ENCODE measurements at regions not wholly inside any gene's neighbourhood (a gene's known extent, or its start where the extent isn't known, plus 50 kb on each side); places are given as distances from the start of the nearest gene placed in this dataset.

- 90 to 95% (median 95%) methylated on average over 3 of the region's 3 CpGs for WGBS, 3 donors
- no peak overlapping the region for H3K27ac ChIP-seq (ENCODE audit: low read depth, low read length)
Measured at GRCh38 chr10:91150631-91151030, 69.8 kb upstream of the PCGF5 start.

GRCh38 chr10:91153508-91153907 is 67.0 kb upstream of the PCGF5 start:
- 92 to 96% (median 93%) methylated on average over 29 of the region's 29 CpGs for WGBS, 3 donors
- no peak overlapping the region for H3K27ac ChIP-seq (ENCODE audit: low read depth, low read length)

GRCh38 chr10:91154842-91155241 is 65.6 kb upstream of the PCGF5 start:
- H3K27ac ChIP-seq (ENCODE audit: low read depth, low read length), result no peak overlapping the region
- WGBS, 3 donors, result 76 to 85% (median 77%) methylated on average over 2 of the region's 2 CpGs

DNA sequence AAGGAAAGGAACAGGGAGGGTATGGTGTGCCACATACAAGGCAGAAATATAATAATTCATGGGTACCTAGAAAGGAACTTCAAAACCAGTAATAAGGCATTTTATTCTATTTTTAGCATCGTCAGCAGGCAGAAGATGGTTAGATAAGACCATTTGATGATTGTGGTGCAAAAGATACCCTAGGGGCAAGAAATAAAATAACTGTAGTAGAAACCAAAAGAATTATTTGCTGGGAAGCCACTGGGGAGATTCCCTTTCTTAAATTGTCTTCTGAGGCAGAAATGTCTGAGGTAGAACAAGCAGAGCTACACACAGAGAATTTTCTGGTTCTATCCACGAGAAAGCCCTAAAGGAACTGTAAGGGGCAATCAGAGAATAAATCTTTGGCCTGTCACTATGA is 64.3 kb upstream of the PCGF5 start:
- H3K27ac ChIP-seq (ENCODE audit: low read depth, low read length), result no peak overlapping the region
- WGBS, 3 donors, result 66 to 72% (median 68%) methylated on average over 2 of the region's 2 CpGs

DNA sequence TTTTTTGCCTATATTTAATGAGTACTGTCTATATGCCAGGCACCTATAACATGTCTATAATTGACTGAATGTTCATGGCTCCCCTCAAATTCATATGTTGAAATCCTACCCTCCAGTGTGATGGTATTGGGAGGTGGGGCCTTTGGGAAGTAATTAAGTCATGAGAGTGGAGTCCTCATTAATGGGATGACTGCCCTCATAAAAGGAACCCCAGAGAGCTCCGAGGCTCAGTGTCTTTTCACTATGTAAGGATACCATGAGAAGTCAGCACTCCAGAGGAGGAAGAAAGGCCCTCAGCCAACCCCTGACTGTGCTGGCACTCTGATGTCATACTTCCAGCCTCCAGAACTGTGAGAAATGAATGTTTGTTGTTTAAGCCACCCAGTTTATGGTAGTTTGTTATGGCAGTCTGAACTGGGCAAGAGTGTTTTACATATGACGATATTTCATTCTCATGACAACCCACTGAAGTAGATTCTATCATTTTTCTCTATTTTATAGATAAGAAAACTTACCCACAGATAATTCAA is 61.1 kb upstream of the PCGF5 start:
- WGBS, 3 donors, result 86 to 88% (median 87%) methylated on average over 2 of the region's 2 CpGs
- no peak overlapping the region for H3K27ac ChIP-seq (ENCODE audit: low read depth, low read length)

DNA sequence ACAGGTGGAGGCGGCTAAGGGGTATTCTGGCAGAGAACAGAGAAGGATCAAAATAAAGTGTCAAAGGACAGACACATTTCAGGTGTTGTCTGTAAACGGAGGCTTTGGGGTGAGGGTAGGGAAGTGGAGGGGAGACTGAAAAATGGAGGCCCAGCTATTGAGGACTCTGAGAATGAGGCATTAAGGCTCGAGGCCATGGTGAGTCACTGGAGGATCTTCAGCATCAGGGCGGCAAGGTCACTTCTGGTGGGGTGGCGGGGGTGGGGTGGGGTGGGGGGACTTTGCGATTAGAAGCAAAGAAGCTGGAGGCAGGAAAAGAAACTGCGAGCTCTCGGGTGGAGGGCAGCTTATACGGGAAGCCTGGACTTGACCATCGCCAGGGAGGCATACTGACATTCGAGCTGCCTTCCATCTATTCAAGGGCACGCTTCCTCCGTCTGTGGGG is 58.4 kb upstream of the PCGF5 start:
- WGBS, 3 donors, result 9 to 13% (median 12%) methylated on average over 13 of the region's 13 CpGs

GRCh38 chr10:91162495-91163268 is 57.8 kb upstream of the PCGF5 start:
- 0 to 1% (median 1%) methylated on average over 41 to 108 of the region's 110 CpGs for WGBS, 3 donors
- peak overlapping the region; percentile 97 for H3K27ac ChIP-seq (ENCODE audit: low read depth, low read length)

More for the DNA sequence above, 58.4 kb upstream of the PCGF5 start:
- no peak overlapping the region for H3K27ac ChIP-seq (ENCODE audit: low read depth, low read length)

- 0 to 1% (median 0%) methylated on average over 58 to 76 of the region's 77 CpGs for WGBS, 3 donors
- H3K27ac ChIP-seq (ENCODE audit: low read depth, low read length), result peak overlapping the region; percentile 97
Measured at GRCh38 chr10:91163269-91163868, 57.1 kb upstream of the PCGF5 start.

GRCh38 chr10:91163869-91164474 is 56.5 kb upstream of the PCGF5 start:
- H3K27ac ChIP-seq (ENCODE audit: low read depth, low read length), result peak overlapping the region; percentile 97
- WGBS, 3 donors, result 5 to 9% (median 7%) methylated on average over 38 of the region's 38 CpGs

- WGBS, 3 donors, result 68 to 84% (median 84%) methylated on average over 7 of the region's 7 CpGs
Measured at GRCh38 chr10:91164520-91165065, 55.9 kb upstream of the PCGF5 start.

GRCh38 chr10:91167406-91167805 is 53.1 kb upstream of the PCGF5 start:
- 94 to 98% (median 94%) methylated on average over 2 of the region's 2 CpGs for WGBS, 3 donors

More at GRCh38 chr10:91164520-91165065, 55.9 kb upstream of the PCGF5 start:
- H3K27ac ChIP-seq (ENCODE audit: low read depth, low read length), result no peak overlapping the region

DNA sequence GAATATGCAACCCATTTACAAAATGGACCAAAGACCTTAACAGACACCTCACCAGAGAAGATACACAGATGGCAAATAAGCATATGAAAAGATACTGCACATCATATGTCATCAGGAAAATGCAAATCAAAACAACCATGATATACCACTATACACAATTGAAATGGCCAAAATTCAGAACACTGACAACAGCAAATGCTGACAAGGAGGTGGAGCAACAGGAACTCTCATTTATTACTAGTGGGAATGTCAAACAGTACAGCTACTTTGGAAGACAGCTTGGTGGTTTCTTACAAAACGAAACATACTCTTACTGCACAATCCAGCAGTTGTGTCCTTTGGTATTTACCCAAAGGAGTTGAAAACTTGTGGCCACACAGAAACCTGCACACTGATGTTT is 50.0 kb upstream of the PCGF5 start:
- WGBS, 3 donors, result 91 to 94% (median 93%) methylated on average over 1 of the region's 1 CpG
- H3K27ac ChIP-seq (ENCODE audit: low read depth, low read length), result no peak overlapping the region

More at GRCh38 chr10:91167406-91167805, 53.1 kb upstream of the PCGF5 start:
- H3K27ac ChIP-seq (ENCODE audit: low read depth, low read length), result no peak overlapping the region

Data from adipose tissue (tissue), 3 donors.